ENCODE measurements at regions not wholly inside any gene's neighbourhood (a gene's known extent, or its start where the extent isn't known, plus 50 kb on each side); places are given as distances from the start of the nearest gene placed in this dataset.

DNA sequence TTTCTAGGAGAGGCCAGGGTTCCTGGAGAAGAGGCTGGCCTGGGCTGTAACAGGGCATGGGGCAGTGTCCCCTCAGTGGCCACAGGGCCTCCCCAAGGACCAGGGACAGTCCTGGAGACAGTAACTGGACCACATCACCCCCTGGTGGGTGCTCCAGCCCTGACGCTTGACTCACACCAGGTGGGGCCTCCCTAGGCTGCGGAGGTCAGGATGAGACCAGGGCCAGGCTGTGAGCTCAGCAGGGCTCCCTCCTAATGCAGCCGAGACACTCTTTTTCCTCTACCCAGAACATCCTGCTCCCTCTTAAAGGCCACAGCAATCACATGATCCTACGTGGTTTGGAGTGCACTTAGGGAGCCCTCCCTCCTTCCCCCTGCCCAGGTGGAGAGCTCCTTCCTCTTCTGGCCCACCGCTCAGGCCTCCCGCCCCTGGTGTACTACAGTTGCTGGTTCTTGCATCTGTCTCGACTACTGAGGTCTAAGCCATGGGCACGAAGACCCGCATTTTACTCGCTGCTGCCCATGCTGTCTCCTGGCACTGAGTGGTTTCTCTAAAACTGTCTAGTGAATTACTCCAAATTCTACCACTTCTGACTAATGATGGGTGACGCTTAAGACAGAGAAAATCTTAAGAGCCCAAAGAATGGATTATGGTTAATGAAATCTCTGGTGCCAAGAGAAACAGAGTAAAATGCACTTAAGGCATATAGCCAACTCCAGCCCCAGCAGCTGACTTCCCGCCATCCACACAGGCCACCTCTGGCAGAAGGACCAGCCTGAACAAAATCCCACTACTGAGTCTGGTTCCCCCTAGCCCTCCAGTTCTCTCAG lies 166.1 kb upstream of the CST7 start:
- Histone ChIP-seq H4K8ac (ENCODE audit: low read depth, low read length) (no peak overlapping the region), H3K36me3 (ENCODE audit: control insufficient read depth, insufficient read depth, low read length) (no peaks in the 10 kb centered on the region), H3K4ac (ENCODE audit: low read depth, low read length) (no peak overlapping the region), H3K56ac (ENCODE audit: low read length) (no peak overlapping the region), H3K4me1 (ENCODE audit: control insufficient read depth, low read depth, low read length) (no peaks in the 10 kb centered on the region), H3K79me1 (ENCODE audit: low read length) (no peaks in the 10 kb centered on the region), H3K27ac (ENCODE audit: low read depth, low read length) (no peak overlapping the region), H3K23ac (ENCODE audit: low read length) (no peak overlapping the region), H3K79me2 (ENCODE audit: control insufficient read depth, insufficient read depth, low read length) (no peaks in the 10 kb centered on the region), H3K4me3 (ENCODE audit: low read length) (no peak overlapping the region), H2BK120ac (ENCODE audit: low read depth, low read length) (no peak overlapping the region), H2BK5ac (ENCODE audit: low read length) (no peak overlapping the region), H4K5ac (ENCODE audit: low read length) (no peak overlapping the region), H3K9ac (ENCODE audit: low read length) (no peak overlapping the region), H2AK5ac (ENCODE audit: low read length) (no peak overlapping the region), H2BK15ac (replicated peaks; ENCODE audit: low read depth) (no peak overlapping the region), H3K27me3 (ENCODE audit: insufficient read depth, low read length, poor library complexity) (no peaks in the 10 kb centered on the region), H3K4me2 (ENCODE audit: low read length) (no peak overlapping the region), H3K18ac (ENCODE audit: low read length) (no peak overlapping the region)
- WGBS (ENCODE audit: extremely low coverage, insufficient coverage, low lambda C conversion rate) = no CpG with 5 or more reads among the region's 12 CpGs
- DNase-seq = peak; percentile 38

DNA sequence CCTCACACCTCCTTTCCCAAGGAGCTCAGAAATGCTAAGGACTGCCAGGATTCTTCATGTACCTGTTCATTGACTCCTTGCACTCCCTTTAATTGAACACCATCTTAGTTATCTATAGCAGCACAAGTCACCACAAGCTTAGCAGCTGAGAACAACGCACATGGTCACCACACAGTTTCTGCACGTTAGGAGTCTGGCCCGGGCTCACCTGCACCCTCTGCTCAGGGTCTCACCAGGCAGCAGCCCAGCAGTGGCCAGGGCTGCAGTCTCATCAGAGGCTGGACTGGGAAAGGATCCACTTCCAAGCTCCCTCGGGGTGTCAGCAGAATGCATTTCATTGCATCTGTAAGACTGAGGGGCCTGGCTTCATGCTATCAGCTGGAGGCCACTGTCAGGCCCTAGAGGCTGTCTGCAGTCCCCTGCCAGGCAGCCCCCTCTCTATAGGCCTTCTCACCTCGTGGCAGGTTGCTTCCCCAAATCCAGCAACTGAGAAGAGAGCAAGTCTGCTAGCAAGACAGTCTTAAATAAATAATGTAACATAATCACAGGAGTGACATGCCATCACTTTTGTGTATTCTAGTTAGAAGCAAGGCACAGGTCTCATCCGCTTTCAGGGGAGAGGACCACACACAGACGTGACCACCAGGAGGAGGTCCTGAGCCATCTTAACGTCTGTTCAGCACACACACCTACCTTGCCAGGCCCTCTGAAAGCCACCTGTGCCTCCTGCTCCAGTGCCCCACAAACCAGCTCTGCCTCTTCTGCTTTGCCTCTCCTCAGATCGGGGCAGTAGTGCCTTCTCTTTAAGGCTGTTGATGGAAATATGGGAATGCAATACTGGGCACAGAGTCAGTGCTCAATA lies 165.2 kb upstream of the CST7 start:
- WGBS (ENCODE audit: extremely low coverage, insufficient coverage, low lambda C conversion rate) = no CpG with 5 or more reads among the region's 9 CpGs
- Histone ChIP-seq H3K27me3 (ENCODE audit: insufficient read depth, low read length, poor library complexity) (no peaks in the 10 kb centered on the region), H3K4me2 (ENCODE audit: low read length) (no peak overlapping the region), H3K23ac (ENCODE audit: low read length) (no peak overlapping the region), H3K18ac (ENCODE audit: low read length) (no peak overlapping the region), H3K4ac (ENCODE audit: low read depth, low read length) (no peak overlapping the region), H3K79me2 (ENCODE audit: control insufficient read depth, insufficient read depth, low read length) (no peaks in the 10 kb centered on the region), H3K56ac (ENCODE audit: low read length) (no peak overlapping the region), H3K27ac (ENCODE audit: low read depth, low read length) (no peak overlapping the region), H2BK15ac (replicated peaks; ENCODE audit: low read depth) (no peak overlapping the region), H2BK5ac (ENCODE audit: low read length) (no peak overlapping the region), H4K5ac (ENCODE audit: low read length) (no peak overlapping the region), H4K8ac (ENCODE audit: low read depth, low read length) (no peak overlapping the region), H2AK5ac (ENCODE audit: low read length) (no peak overlapping the region), H3K4me3 (ENCODE audit: low read length) (no peak overlapping the region), H3K36me3 (ENCODE audit: control insufficient read depth, insufficient read depth, low read length) (no peaks in the 10 kb centered on the region), H3K9ac (ENCODE audit: low read length) (no peak overlapping the region), H2BK120ac (ENCODE audit: low read depth, low read length) (no peak overlapping the region), H3K4me1 (ENCODE audit: control insufficient read depth, low read depth, low read length) (no peaks in the 10 kb centered on the region), H3K79me1 (ENCODE audit: low read length) (no peaks in the 10 kb centered on the region)
- DNase-seq = peak; percentile 60

- H2AK5ac ChIP-seq (ENCODE audit: low read length) = no peak overlapping the region
- no peak overlapping the region for H4K5ac ChIP-seq (ENCODE audit: low read length)
- H3K4me3 ChIP-seq (ENCODE audit: low read length) = no peak overlapping the region
- H3K79me1 ChIP-seq (ENCODE audit: low read length) = no peaks in the 10 kb centered on the region
- H3K56ac ChIP-seq (ENCODE audit: low read length) = no peak overlapping the region
- no CpG with 5 or more reads among the region's 2 CpGs for WGBS (ENCODE audit: extremely low coverage, insufficient coverage, low lambda C conversion rate)
- H3K36me3 ChIP-seq (ENCODE audit: control insufficient read depth, insufficient read depth, low read length) = no peaks in the 10 kb centered on the region
- H3K79me2 ChIP-seq (ENCODE audit: control insufficient read depth, insufficient read depth, low read length) = no peaks in the 10 kb centered on the region
- no peak overlapping the region for H3K23ac ChIP-seq (ENCODE audit: low read length)
- no peaks in the 10 kb centered on the region for H3K27me3 ChIP-seq (ENCODE audit: insufficient read depth, low read length, poor library complexity)
- no peak overlapping the region for H3K27ac ChIP-seq (ENCODE audit: low read depth, low read length)
- DNase-seq = no peak
- H2BK15ac ChIP-seq (replicated peaks; ENCODE audit: low read depth) = no peak overlapping the region
- no peak overlapping the region for H2BK5ac ChIP-seq (ENCODE audit: low read length)
- no peak overlapping the region for H3K9ac ChIP-seq (ENCODE audit: low read length)
- H4K8ac ChIP-seq (ENCODE audit: low read depth, low read length) = no peak overlapping the region
- H2BK120ac ChIP-seq (ENCODE audit: low read depth, low read length) = no peak overlapping the region
- no peak overlapping the region for H3K18ac ChIP-seq (ENCODE audit: low read length)
- no peaks in the 10 kb centered on the region for H3K4me1 ChIP-seq (ENCODE audit: control insufficient read depth, low read depth, low read length)
- H3K4ac ChIP-seq (ENCODE audit: low read depth, low read length) = no peak overlapping the region
- no peak overlapping the region for H3K4me2 ChIP-seq (ENCODE audit: low read length)
These were observed 164.5 kb upstream of the CST7 start for GRCh38 chr20:24784607-24785006.

- no peaks in the 10 kb centered on the region for H3K4me1 ChIP-seq (ENCODE audit: control insufficient read depth, low read depth, low read length)
- H3K9ac ChIP-seq (ENCODE audit: low read length) = no peak overlapping the region
- H2AK5ac ChIP-seq (ENCODE audit: low read length) = no peak overlapping the region
- no peaks in the 10 kb centered on the region for H3K79me2 ChIP-seq (ENCODE audit: control insufficient read depth, insufficient read depth, low read length)
- no peak overlapping the region for H2BK120ac ChIP-seq (ENCODE audit: low read depth, low read length)
- H4K5ac ChIP-seq (ENCODE audit: low read length) = no peak overlapping the region
- H2BK5ac ChIP-seq (ENCODE audit: low read length) = no peak overlapping the region
- H3K4me3 ChIP-seq (ENCODE audit: low read length) = no peak overlapping the region
- no peaks in the 10 kb centered on the region for H3K79me1 ChIP-seq (ENCODE audit: low read length)
- no peak overlapping the region for H4K8ac ChIP-seq (ENCODE audit: low read depth, low read length)
- no peaks in the 10 kb centered on the region for H3K36me3 ChIP-seq (ENCODE audit: control insufficient read depth, insufficient read depth, low read length)
- no peak overlapping the region for H3K23ac ChIP-seq (ENCODE audit: low read length)
- no peak for DNase-seq
- H3K56ac ChIP-seq (ENCODE audit: low read length) = no peak overlapping the region
- no peak overlapping the region for H3K27ac ChIP-seq (ENCODE audit: low read depth, low read length)
- H3K4me2 ChIP-seq (ENCODE audit: low read length) = no peak overlapping the region
- H3K18ac ChIP-seq (ENCODE audit: low read length) = no peak overlapping the region
- no peaks in the 10 kb centered on the region for H3K27me3 ChIP-seq (ENCODE audit: insufficient read depth, low read length, poor library complexity)
- no peak overlapping the region for H2BK15ac ChIP-seq (replicated peaks; ENCODE audit: low read depth)
- no peak overlapping the region for H3K4ac ChIP-seq (ENCODE audit: low read depth, low read length)
- WGBS (ENCODE audit: extremely low coverage, insufficient coverage, low lambda C conversion rate) = no CpG with 5 or more reads among the region's 11 CpGs
These were observed 163.6 kb upstream of the CST7 start for GRCh38 chr20:24785141-24786110.

- H2BK120ac ChIP-seq (ENCODE audit: low read depth, low read length) = no peak overlapping the region
- no peak overlapping the region for H2BK5ac ChIP-seq (ENCODE audit: low read length)
- H3K4me3 ChIP-seq (ENCODE audit: low read length) = no peak overlapping the region
- H3K36me3 ChIP-seq (ENCODE audit: control insufficient read depth, insufficient read depth, low read length) = no peaks in the 10 kb centered on the region
- no peak for DNase-seq
- H3K4me1 ChIP-seq (ENCODE audit: control insufficient read depth, low read depth, low read length) = no peaks in the 10 kb centered on the region
- no peak overlapping the region for H3K18ac ChIP-seq (ENCODE audit: low read length)
- no peaks in the 10 kb centered on the region for H3K27me3 ChIP-seq (ENCODE audit: insufficient read depth, low read length, poor library complexity)
- H3K79me1 ChIP-seq (ENCODE audit: low read length) = no peaks in the 10 kb centered on the region
- H3K56ac ChIP-seq (ENCODE audit: low read length) = no peak overlapping the region
- H4K5ac ChIP-seq (ENCODE audit: low read length) = no peak overlapping the region
- H2BK15ac ChIP-seq (replicated peaks; ENCODE audit: low read depth) = no peak overlapping the region
- no peak overlapping the region for H3K27ac ChIP-seq (ENCODE audit: low read depth, low read length)
- WGBS (ENCODE audit: extremely low coverage, insufficient coverage, low lambda C conversion rate) = no CpG with 5 or more reads among the region's 12 CpGs
- H3K79me2 ChIP-seq (ENCODE audit: control insufficient read depth, insufficient read depth, low read length) = no peaks in the 10 kb centered on the region
- H2AK5ac ChIP-seq (ENCODE audit: low read length) = no peak overlapping the region
- no peak overlapping the region for H4K8ac ChIP-seq (ENCODE audit: low read depth, low read length)
- H3K4me2 ChIP-seq (ENCODE audit: low read length) = no peak overlapping the region
- no peak overlapping the region for H3K4ac ChIP-seq (ENCODE audit: low read depth, low read length)
- no peak overlapping the region for H3K23ac ChIP-seq (ENCODE audit: low read length)
- no peak overlapping the region for H3K9ac ChIP-seq (ENCODE audit: low read length)
These were observed 163.0 kb upstream of the CST7 start for GRCh38 chr20:24786111-24786495.
